Panc1 (cell line): ENCODE measurements at regions not wholly inside any gene's neighbourhood (a gene's known extent, or its start where the extent isn't known, plus 50 kb on each side); places are given as distances from the start of the nearest gene placed in this dataset.

Experiments used
- SIN3A ChIP-seq: IDR thresholded peaks from 2 replicates; pipeline ENCODE4 v1.6.1; 2012; ENCODE audit warnings: low read depth, mild to moderate bottlenecking, low read length, moderate library complexity, borderline replicate concordance; ENCODE audit not compliant: insufficient read depth
- TF ChIP-seq, protein P1 (sequence below): fragments of 450-650 bp; IDR thresholded peaks from 2 replicates; pipeline ENCODE4 v1.5.1; 2017; ENCODE audit warnings: mild to moderate bottlenecking
- TF ChIP-seq, protein P2 (sequence below), 2 experiments: IDR thresholded peaks; 2 replicates each; pipeline ENCODE4 v1.6.1; 2011 to 2012; ENCODE audit warnings: low read depth in 2 of 2, control low read depth in 1 of 2, low read length in 1 of 2, mild to moderate bottlenecking in 1 of 2, moderate library complexity in 1 of 2; ENCODE audit not compliant: insufficient read depth in 1 of 2

DNA sequence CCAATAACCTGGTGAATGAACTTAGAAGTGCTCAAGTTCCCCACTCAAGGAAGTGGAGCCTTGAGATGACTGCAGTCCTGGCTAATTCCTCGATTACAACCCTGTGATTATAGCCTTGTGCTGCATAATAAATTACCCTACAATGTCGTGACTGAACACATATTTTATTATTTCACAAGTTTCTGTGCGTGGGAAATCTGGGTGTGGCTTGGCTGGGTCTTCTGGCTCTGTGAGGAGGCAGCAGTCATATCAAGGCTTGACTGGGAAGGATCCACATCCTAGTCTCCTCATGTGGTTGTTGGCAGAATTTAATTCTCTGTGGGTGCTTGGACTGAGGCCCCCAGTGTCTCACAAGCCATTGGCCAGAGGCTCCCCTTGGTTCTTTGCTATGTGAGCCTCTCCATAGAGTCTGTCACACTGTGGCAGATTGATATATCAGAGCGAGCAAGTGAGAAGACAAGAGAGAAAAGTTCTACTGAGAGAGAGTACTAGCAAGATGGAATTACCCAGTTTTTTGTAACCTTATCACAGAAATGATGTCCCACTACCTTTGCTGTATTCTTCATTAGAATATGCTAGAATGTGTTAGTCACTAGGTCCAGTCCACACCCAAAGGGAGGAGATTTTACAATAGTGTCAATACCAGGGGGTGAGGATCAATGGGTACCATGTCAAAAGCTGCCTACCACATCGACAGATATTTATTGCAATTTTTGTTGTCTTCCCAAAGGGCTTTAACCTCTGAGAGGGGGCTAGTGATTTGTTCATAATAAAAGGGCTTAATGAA, 102.8 kb upstream of the TBC1D5 start:
- no peak for TF ChIP-seq SIN3A
- TF ChIP-seq, protein P1, sequence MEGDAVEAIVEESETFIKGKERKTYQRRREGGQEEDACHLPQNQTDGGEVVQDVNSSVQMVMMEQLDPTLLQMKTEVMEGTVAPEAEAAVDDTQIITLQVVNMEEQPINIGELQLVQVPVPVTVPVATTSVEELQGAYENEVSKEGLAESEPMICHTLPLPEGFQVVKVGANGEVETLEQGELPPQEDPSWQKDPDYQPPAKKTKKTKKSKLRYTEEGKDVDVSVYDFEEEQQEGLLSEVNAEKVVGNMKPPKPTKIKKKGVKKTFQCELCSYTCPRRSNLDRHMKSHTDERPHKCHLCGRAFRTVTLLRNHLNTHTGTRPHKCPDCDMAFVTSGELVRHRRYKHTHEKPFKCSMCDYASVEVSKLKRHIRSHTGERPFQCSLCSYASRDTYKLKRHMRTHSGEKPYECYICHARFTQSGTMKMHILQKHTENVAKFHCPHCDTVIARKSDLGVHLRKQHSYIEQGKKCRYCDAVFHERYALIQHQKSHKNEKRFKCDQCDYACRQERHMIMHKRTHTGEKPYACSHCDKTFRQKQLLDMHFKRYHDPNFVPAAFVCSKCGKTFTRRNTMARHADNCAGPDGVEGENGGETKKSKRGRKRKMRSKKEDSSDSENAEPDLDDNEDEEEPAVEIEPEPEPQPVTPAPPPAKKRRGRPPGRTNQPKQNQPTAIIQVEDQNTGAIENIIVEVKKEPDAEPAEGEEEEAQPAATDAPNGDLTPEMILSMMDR = no peak
- TF ChIP-seq, protein P2, sequence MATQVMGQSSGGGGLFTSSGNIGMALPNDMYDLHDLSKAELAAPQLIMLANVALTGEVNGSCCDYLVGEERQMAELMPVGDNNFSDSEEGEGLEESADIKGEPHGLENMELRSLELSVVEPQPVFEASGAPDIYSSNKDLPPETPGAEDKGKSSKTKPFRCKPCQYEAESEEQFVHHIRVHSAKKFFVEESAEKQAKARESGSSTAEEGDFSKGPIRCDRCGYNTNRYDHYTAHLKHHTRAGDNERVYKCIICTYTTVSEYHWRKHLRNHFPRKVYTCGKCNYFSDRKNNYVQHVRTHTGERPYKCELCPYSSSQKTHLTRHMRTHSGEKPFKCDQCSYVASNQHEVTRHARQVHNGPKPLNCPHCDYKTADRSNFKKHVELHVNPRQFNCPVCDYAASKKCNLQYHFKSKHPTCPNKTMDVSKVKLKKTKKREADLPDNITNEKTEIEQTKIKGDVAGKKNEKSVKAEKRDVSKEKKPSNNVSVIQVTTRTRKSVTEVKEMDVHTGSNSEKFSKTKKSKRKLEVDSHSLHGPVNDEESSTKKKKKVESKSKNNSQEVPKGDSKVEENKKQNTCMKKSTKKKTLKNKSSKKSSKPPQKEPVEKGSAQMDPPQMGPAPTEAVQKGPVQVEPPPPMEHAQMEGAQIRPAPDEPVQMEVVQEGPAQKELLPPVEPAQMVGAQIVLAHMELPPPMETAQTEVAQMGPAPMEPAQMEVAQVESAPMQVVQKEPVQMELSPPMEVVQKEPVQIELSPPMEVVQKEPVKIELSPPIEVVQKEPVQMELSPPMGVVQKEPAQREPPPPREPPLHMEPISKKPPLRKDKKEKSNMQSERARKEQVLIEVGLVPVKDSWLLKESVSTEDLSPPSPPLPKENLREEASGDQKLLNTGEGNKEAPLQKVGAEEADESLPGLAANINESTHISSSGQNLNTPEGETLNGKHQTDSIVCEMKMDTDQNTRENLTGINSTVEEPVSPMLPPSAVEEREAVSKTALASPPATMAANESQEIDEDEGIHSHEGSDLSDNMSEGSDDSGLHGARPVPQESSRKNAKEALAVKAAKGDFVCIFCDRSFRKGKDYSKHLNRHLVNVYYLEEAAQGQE (IDR thresholded peaks at IDR 0.05; ENCODE audit: insufficient read depth in 1 of 2, low read depth in 2 of 2, low read length in 1 of 2) = no peak
